NCI-H146 (cell line): ENCODE measurements at regions not wholly inside any gene's neighbourhood (a gene's known extent, or its start where the extent isn't known, plus 50 kb on each side); places are given as distances from the start of the nearest gene placed in this dataset.
"Not testable (repeated sequence)": the region's sequence is repeated elsewhere in the genome, so short reads cannot be mapped to it uniquely, and the experiment has no call there.

Experiments
- DNase-seq: peaks from one replicate; lab custom pipeline; 2025; lab: John Stamatoyannopoulos, UW

DNA sequence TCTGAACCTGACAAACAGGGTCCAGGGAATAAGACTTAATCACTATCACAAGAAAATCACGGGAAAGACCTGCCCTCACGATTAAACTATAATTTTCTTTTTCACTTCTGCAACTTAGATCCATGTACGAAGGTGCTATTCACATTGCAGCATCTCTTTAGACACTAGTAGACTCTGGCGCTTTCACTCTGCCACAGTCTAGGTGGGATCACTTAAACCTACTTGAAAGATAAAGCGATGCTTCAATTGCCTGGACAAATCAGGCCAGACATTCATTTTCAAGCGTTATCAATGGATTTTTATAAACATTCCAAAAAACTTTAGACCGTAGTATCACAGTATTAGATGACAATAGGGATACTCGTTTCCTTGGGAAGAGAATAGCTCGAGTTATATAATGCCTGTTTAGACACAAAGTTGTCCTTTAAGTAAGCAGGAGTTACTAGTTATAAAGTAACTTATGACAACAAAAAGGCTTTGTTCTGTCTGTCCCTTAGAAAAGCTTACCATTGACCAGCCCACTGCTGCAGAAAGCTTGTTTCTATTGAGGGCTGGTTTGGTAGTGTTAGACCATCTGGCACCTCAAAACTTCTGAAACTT, 367.3 kb downstream of the UTRN start:
- no peak for DNase-seq

DNA sequence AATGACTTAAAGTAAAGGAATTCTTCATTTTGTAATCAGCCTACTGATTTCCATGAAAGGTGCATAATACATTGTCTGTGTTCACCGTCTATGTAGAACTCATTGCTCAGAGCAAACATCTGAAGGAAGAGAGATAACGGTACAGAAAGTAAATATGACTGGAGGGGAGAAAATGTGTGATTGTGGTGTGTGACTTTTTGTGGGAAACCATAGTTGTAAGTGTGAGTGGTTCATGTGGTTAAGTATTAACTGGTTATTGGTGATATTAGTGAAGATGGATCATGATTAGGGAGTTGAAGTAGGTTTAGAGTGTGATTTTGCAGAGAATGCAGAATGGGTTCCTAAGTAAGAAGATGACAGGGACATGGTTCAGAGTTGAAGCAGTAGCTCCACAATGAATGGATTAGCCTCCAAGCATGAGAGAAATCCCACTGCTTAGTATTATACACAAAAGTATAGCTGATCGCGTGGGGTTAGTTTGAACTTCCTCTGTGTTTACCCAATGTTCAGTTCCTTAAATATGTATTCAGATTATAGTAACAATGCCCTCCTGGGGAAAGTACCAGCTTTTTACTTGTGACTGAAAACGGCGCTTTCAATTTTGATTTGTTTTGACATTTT, 368.9 kb downstream of the UTRN start:
- no peak for DNase-seq

DNA sequence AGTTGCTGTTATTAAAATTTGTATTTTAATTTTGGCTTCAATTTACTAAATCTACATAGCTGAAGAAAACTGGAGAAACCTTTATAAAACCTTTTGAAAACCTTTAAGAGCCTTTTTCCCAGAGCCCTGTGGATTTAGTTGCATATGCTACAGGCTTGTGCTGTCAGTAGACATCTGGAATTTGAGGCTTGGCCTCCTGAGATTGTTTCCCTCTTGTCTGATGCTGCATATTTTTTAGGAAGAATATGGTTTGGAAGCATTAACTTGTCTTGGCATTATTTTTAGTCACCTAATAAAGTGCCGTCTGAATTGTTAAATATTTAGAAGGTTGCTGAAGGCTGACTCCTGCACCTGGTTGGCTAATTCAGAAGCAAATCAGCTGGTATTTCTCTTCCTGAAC, 369.4 kb downstream of the UTRN start:
- no peak for DNase-seq

DNA sequence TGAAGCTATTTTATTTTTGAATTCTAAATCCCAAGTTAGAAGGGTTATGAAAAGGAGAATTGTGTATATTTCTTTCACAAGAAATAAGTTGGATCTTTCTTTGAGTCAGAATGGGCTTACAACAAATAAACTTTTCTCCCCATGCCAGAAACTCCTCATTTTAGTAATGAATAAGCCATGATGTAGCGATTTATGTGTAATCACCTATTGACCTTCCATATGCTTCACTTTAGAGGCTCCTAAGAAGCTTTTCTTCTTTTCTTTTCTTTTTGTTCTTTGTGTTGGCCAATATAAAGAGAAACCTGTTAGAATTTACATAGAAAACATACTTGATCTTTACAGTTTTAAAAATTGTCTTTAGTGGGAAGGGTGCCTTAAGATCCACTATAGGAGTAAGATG, 370.2 kb downstream of the UTRN start:
- no peak for DNase-seq

DNA sequence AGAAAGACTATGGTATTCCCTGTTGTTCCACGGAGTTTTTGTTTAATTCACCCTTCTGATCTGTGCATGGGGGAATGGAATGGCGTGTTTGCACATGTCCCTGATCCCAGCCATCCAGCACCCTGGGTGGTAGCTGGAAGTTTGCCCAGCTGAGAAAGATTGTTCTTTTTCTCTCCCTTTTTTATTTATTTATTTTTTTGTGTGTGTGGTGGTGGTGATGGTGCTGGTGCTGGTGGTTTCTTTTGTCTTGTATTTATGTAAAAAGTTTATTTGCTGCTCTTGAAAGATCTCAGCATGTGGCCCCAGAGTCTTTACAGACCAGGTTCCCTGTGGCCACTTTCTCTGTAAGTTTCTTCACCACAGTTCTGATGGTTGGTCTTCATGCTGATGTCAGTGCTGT, 372.6 kb downstream of the UTRN start:
- peak; percentile 95 for DNase-seq

DNA sequence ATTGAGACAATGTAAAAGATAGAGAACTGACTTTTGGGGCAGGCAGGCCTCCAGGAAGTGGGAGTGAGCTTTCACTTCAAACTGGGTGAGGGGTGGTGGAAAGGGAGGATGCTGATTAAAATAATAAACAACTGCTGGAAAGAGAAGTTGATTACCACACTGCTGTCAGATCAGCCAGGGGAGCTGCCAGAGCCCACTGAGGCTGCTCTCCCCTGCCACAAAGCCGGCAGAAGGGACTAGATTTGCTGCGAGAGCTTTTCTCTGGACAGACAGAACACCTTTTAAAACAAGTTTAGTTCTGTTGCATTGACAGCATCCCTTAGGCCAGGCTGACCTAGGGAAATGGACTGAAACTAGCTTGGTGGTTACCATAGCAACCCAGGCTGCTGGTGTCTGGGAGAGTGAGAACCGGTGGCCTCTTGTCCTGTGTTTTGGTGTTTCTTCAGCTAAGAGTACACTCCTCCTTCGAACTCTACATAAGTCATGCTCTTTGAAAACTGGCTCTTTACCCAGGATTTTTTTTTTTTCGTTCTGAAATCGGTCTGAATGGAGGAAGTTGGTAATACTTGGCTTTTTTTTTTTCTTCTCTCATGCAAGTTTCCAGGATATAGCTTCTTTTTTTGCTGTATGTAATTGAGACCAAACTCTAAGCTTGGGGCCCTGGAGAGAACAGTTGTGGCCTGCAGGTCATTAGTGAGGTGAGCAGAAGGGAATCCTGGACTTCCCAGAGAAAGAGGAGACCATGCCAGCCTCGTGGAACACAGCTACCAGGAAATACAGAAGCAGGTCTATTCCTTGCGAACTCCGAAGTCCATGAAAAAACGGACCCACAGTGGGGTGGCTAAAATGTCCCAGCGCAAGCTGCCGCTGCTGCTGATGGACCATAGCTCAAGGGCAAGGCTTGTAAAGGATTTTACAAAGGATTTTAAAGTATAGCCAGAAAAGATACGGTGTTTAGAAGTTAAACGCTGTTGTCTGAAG, 374.4 kb downstream of the UTRN start:
- DNase-seq, result peak; percentile 92

DNA sequence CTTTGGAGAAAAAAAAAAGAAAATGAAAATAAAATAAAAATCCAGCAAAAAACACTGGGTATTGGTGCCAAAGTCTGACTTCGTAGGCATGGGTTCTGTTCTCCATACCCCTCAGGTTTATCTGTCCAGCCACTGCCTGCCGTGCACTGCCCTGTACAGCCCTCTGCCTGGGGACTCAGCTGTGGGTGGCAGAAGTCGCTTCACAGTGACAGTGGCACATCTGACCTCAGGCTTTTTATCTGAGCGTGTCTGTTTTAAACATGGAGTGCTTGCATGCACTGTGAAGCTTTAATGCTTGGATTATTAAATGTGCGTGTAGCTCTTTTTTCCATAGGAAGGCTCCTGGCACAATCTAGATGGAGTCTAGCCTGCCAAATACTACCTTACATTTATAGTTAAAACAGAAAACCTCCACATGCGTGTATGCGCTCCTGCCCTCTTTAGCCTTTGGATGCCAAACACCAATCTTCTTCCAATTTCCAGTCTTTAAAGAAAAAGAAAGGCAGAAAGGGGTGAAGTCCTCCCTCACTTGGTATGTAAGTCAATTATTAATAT, 375.5 kb downstream of the UTRN start:
- peak; percentile 72 for DNase-seq

DNA sequence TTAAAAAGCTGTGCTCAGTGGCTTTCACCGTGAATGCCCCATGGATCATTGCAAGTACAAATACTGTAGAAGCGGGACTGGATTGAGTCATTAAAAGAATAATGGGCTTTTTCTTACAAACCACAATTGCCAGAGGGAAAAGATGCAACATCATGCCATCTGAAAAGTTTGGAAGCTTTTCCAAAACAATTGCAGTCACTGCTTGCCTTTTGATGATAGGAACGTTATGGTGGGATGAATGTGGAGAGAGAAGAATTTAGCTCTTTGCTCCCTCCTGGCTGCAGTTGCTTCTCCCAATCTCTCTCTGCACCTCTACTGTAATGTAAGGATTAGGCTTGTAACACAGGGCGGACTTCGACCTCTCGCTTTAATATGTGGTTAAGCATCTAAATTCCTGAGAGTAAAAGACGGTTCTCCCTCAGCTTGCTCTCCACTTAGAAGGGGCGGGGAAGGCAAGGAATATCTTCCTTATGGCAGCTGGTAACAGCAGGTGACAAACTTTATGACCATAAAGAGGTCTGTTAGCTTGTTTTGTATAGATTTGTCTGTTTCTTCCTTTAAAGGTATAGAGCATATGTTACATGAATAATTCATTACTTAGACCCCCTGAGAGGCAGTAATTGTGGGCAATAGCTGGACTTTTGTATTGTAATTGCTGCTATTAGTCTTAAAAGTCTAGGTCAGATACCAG, 376.1 kb downstream of the UTRN start:
- peak; percentile 98 for DNase-seq

DNA sequence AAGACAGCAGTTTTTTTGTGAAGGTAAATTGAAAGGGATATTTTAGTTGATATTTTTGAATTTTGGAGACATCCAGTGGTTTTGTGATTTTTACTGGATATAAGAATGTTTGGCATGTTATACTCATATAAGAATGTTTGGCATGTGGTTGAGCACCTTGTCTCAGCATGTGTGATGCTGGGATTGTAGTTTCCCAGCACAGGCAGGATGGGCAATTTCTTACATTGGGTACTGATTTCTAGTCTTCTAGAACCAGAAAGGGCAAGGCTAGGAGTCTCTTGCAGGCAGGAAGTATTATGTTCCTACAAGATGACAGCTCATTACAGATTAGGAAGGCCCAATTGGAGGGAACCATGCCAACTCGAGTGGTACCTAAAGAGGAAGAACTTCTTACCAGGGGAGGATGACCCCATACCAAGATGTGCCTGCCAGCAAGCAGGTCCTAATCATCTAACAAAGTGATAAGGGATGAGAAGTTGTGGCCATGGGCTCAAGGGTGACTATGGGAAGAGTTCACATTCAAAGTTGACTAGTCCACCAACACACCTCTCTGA, 377.8 kb downstream of the UTRN start:
- peak; percentile 11 for DNase-seq

DNA sequence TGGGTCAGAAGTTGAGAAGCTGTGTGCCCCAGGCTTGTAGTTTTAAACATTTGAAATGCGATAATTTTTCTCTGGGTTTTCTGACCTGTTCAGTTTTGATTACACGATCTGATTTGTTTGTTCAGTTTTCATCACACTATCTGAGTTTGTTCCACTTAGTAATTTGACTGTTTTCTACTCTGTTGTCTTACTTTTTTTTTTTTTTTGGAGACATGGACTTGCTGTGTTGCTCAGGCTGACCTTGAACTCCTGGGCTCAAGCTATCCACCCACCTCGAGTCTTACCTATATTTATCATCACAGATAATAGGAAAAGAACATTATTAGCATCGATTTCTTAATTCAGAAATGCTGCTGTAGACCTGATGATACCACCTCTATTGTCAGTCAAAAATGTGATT, 379.1 kb downstream of the UTRN start:
- no peak for DNase-seq

DNA sequence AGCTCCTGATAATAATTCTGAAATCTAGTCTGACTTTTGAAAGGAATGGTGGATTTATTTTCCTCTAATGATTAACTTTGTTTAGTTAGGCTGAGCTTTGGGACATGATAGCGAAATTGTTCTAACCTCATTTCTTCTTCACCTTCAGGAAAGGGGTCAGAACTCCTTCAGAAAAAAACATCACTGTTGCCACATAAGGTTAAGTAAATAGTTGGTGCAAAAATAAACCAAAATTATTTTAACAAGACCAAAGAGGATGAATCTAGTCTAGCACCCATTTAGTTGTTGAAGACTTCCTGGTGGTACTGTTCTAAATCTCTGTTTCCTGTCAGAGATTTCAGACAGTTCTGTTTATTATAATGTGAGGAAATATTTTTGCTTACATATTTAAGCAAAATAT, 379.8 kb downstream of the UTRN start:
- DNase-seq, result no peak

DNA sequence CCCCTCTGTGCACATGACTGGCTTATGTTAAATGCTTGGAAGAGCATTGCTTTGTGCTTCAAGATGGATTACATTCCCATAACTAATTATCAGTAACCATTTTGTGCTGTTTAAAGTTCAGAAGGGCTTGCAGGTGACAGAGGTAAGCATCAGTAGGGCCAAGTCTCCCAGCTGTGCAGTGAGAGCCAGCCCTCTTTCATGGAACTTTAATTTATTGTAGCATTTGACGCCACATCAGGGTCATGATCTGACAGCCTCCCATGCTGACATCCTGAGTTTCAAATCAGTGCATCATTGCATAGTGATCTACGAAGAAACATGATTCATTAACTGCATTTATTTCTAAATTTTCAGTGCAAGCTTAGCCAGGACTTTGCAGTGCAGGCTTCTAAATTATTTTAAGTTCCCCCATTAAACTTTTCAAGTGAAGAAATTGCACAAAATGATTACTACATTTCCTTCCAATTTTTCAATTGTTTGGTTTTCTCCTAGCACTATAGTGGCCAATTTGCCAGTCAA, 380.9 kb downstream of the UTRN start:
- peak; percentile 68 for DNase-seq

DNA sequence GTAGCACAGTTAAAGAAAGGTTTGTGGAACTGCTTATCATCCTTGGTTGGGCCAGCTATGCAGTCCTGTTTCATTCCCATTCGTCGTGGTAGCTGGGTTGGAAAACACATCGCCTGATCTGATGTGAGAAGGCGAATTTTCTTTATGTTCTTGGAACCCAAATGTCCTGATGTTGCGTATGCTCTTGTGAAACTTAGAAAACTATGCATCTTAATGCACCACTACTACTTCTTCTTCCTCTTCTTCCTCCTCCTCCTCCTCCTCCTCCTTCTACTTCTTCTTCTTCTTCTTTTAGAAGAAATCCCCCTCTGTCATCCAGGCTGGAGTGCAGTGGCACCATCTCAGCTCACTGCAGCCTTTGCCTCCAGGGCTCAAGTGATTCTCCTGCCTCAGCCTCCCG, 381.6 kb downstream of the UTRN start:
- DNase-seq, result no peak

DNA sequence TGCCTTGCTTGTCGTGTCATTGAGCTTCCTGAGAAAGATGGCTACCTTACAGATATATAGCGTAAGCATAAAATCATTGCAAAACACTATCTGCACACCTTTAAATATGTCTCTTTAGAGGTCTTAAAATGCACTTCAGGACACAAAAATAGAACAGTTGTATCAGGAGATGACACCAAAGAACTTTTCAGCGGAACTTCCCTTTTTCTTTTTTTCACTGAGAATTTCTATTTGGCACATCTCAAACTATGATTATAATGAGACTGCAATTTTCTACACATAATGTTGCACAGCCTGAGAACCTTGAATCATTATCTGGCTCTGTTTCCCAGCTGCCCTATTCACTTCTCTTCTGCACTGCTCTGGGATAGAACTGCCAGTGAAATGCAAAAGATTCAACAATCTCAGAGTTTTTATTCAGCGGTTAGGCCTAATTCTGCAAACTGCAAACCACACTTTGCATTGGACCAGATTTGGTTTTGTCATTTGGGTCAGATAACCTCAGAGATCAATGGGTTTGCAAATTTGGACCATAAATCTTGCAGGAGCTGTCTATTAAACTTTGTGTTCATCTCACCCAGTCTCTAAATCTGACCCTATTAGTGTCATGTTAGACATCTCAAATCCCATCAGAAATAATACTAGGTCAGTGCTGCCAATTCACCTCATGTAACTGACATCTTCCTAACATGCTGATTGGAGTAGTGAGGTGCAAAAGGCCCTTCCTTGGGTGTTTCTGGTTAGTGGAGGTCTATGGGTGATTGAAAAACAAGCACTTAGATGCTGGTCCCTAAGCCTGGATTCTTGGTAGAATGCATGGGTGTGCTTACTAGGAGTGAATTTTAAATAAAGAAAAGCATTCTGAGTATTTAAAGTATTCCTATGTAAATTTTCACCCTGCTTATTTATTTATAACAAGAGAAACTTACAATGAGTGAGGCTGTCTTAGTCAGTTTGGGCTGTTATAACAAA, 382.7 kb downstream of the UTRN start:
- DNase-seq, result no peak

DNA sequence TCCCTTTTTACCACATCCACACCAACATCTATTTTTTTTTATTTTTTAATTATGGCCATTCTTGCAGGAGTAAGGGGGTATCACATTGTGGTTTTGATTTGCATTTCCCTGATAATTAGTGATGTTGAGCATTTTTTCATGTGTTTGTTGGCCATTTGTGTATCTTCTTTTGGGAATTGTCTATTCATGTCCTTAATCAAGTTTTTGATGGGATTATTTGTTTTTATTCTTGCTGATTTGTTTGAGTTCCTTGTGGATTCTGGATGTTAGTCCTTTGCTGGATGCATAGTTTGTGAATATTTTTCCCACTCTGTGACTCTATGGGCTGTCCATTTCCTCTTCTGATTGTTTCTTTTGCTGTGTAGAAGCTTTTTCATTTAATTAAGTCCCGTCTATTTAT, 385.1 kb downstream of the UTRN start:
- not testable (repeated sequence) for DNase-seq

DNA sequence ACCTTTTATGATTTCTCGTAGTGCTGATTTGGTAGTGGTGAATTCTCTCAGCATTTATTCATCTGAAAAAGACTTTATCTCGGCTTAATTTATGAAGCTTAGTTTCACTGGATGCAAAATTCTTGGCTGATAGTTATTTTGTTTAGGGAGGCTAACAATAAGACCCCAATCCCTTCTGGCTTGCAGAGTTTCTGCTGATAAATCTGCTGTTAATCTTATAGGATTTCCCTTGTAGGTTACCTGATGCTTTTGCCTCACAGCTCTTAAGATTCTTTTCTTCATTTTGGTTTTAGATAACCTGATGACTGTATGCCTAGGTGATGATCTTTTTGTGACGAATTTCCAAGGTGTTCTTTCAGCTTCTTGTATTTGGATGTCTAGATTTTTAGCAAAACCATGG, 388.7 kb downstream of the UTRN start:
- no peak for DNase-seq

DNA sequence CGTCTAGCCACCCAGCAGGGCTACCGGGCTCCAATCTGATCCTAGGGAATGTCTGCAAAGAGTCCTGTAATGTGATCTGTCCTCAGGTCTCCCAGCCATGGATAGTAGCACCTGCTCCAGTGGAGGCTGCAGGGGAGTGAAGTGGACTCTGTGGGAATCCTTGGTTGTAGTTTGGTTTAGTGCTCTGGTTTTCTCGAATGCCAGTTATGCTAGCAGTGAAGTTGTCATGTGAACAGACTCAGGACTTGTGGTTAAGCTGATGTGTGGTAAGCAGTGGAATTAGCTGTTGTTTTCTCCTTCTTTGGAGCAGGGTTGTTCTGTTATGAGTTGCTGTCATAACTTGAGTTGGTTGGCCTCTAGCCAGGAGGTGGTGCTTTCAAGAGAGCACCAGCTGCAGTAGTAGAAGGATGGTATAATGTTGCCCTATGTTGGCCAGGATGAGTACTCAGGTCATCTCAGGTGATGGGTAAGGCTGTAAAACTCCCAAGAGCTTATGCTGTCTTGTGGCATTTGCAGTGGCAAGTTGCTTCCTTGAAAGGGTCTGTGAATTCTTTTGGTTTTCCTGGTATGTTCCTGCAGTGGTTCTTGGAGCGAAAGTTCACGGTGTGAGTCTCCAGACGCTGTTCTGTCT, 390.2 kb downstream of the UTRN start:
- peak; percentile 68 for DNase-seq

DNA sequence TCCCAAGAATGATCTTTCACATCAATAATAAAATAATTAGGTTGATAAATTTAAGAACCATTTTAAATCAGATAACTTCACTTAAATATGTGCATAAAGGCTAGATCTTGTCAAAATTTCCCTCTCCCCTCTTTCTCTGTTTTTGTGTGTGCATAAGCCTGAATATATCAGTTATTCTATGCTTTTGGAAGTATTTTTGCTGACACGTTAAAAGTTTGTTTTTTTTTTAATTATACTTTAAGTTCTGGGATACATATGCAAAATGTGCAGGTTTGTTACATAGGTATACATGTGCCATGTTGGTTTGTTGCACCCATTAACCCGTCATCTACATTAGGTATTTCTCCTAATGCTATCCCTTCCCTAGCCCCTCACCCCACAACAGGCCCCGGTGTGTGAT, 391.2 kb downstream of the UTRN start:
- DNase-seq, result not testable (repeated sequence)

DNA sequence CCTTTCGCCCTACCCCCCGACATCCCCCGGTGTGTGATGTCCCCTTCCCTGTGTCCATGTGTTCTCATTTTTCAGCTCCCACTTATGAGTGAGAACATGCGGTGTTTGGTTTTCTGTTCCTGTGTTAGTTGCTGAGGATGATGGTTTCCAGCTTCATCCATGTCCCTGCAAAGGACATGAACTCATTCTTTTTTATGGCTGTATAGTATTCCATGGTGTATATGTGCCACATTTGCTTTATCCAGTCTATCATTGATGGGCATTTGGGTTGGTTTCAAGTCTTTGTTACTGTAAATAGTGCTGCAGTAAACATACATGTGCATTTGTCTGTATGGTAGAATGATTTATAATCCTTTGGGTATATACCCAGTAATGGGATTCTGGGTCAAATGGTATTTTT, 392.1 kb downstream of the UTRN start:
- DNase-seq, result not testable (repeated sequence)

DNA sequence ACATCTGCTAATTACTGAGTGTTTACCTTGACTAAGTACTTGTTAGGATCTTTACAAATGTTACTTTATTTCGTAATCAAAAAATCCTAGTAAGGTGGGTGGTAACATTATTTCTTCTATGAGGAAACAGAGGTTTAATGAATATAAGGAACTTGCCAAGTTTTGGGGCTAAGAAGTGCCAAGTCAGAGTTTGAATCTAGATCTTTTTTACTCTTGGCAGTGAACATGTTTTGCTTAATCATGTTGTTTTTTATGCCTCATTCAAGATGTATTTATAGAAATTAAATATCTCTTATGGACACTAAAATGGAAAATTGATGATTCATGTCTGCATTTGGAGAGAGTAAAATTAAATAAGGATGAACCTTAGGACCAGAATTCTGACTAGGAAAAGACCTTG, 393.7 kb downstream of the UTRN start:
- no peak for DNase-seq
